ENCODE measurements at regions not wholly inside any gene's neighbourhood (a gene's known extent, or its start where the extent isn't known, plus 50 kb on each side); places are given as distances from the start of the nearest gene placed in this dataset.

DNA sequence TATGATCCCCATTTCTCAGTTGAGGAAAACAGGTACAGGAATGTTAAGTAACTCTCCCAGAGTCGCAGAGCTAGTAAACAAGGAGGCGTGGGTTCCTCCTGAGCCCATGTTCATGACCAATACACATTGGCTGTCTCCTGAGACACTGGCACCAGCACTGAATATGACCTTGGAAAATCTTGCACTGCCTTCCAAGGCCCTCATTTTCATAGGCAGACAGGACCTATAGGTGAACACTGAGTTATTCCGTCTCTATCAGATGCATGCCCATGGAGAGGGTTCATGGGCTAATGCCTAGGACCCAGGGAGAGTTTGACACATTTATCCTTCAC, 504.8 kb downstream of the RFC3 start:
- H3K36me3 Mint-ChIP-seq (ENCODE audit: insufficient read depth, unreplicated experiment), result no peaks in the 10 kb centered on the region
- no TSS peak for BruUV-seq (replicated peaks)
- Histone ChIP-seq H3K4me1 (no peaks in the 10 kb centered on the region), H3K27me3 (replicated peaks; ENCODE audit: control insufficient read depth, insufficient read depth, low read length) (no peaks in the 10 kb centered on the region; the same call in 1 of the 2 replicates), H3K9me3 (no peaks in the 10 kb centered on the region), H3K36me3 (ENCODE audit: control insufficient read depth, insufficient read depth, low read length) (no peaks in the 10 kb centered on the region), H3K4me3 (ENCODE audit: low read depth, low read length) (no peak overlapping the region)
- CTCF ChIA-PET, result no interaction called here
- H3K9me3 Mint-ChIP-seq (ENCODE audit: unreplicated experiment), result peaks cover 13% of the 10 kb centered on the region
- no peak overlapping the region for H3K27ac Mint-ChIP-seq (ENCODE audit: unreplicated experiment)
- TF ChIP-seq, protein P1, sequence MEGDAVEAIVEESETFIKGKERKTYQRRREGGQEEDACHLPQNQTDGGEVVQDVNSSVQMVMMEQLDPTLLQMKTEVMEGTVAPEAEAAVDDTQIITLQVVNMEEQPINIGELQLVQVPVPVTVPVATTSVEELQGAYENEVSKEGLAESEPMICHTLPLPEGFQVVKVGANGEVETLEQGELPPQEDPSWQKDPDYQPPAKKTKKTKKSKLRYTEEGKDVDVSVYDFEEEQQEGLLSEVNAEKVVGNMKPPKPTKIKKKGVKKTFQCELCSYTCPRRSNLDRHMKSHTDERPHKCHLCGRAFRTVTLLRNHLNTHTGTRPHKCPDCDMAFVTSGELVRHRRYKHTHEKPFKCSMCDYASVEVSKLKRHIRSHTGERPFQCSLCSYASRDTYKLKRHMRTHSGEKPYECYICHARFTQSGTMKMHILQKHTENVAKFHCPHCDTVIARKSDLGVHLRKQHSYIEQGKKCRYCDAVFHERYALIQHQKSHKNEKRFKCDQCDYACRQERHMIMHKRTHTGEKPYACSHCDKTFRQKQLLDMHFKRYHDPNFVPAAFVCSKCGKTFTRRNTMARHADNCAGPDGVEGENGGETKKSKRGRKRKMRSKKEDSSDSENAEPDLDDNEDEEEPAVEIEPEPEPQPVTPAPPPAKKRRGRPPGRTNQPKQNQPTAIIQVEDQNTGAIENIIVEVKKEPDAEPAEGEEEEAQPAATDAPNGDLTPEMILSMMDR (IDR thresholded peaks at IDR 0.05; ENCODE audit: insufficient read depth in 1 of 2, low read depth in 1 of 2, low read length in 1 of 2, severe bottlenecking in 1 of 2, unreplicated experiment in 1 of 2), result no peak
- H3K4me3 Mint-ChIP-seq (ENCODE audit: unreplicated experiment), result no peak overlapping the region
- peaks cover 4% of the 10 kb centered on the region for H3K27me3 Mint-ChIP-seq (ENCODE audit: insufficient read depth, unreplicated experiment)
- POLR2A ChIA-PET, result no interaction called here
- DNase-seq, result no peak
- no peaks in the 10 kb centered on the region for H3K4me1 Mint-ChIP-seq (ENCODE audit: low read depth, unreplicated experiment)
- intact Hi-C loops (cut with micrococcal nuclease; ENCODE audit: unreplicated experiment), result no loop called here

DNA sequence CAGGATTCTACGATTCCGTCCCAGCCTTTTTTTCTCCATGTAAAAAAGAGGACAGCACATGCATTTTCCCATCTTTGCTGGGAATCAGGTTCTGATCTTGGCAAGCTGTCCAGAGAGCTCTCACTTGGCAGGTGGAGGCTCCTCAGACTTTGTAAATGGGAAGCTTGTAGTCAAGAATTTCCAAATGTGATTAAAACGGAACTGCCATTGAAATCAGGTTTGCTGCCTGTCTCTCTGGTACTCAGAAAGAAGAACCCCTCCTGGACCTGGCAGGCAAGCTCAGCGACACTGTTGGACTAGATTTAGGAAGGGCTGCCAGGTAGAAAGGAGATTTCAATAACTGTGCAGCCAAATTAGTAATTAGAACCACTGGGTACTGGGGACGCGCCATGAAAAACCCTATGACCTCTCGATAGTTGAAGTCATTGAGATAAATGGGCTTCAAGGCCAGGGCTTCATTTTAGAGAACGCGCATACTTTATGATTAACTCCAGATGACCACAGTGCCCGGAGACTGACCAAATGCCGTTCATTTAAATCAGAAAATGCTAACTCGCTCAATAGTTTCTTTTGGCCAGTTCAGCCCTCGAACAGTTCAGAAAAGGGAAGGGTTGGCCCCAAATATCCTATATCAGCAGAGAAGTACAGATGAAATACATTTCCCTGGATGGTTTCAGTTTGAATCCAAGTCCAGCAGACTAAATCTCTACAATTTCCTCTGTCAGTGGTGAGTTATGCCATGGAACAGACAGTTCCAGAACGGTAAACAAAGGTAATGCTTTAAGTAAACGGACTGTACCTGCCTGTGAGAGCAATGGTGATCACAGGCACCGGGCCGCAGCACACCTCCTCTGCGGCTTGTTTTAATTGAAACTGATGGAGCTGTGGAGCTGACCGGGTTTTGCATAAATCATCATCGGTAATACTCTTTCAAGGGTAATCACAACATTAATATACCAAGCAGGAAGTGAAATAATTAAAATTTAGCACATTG, 517.4 kb downstream of the RFC3 start:
- DNase-seq, result no peak
- Mint-ChIP-seq H3K27ac (ENCODE audit: unreplicated experiment) (no peak overlapping the region), H3K27me3 (ENCODE audit: insufficient read depth, unreplicated experiment) (no peaks in the 10 kb centered on the region), H3K4me3 (ENCODE audit: unreplicated experiment) (no peak overlapping the region), H3K4me1 (ENCODE audit: low read depth, unreplicated experiment) (peaks cover 7% of the 10 kb centered on the region), H3K36me3 (ENCODE audit: insufficient read depth, unreplicated experiment) (no peaks in the 10 kb centered on the region), H3K9me3 (ENCODE audit: unreplicated experiment) (no peaks in the 10 kb centered on the region)
- intact Hi-C loops (cut with micrococcal nuclease; ENCODE audit: unreplicated experiment), result no loop called here
- CTCF ChIA-PET, result no interaction called here
- Histone ChIP-seq H3K9me3 (no peaks in the 10 kb centered on the region), H3K4me1 (no peaks in the 10 kb centered on the region), H3K4me3 (ENCODE audit: low read depth, low read length) (no peak overlapping the region), H3K36me3 (ENCODE audit: control insufficient read depth, insufficient read depth, low read length) (no peaks in the 10 kb centered on the region), H3K27me3 (replicated peaks; ENCODE audit: control insufficient read depth, insufficient read depth, low read length) (no peaks in the 10 kb centered on the region)
- POLR2A ChIA-PET, result no interaction called here
- no TSS peak for BruUV-seq (replicated peaks)
- TF ChIP-seq, protein P1 (IDR thresholded peaks at IDR 0.05; ENCODE audit: insufficient read depth in 1 of 2, low read depth in 1 of 2, low read length in 1 of 2, severe bottlenecking in 1 of 2, unreplicated experiment in 1 of 2), result no peak

DNA sequence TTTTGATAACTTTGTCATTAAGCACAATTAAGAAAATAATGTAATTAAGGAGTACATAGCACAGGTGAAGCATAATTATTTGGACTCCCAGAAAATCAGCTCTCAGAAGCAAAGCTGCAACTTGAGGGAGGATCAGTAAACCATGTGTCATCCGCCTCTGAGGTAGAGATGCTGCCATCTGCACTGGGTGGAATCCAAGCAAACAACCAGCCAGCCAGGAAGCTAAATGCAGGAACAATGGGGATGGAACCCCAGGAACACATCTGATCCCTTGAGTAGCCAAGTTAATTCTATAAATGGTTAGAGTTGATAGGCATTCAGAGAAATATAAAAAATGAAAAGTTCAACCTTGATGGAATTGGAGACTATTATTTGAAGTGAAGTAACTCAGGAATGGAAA, 520.2 kb downstream of the RFC3 start:
- H3K9me3 Mint-ChIP-seq (ENCODE audit: unreplicated experiment), result no peaks in the 10 kb centered on the region
- H3K9me3 ChIP-seq, result no peaks in the 10 kb centered on the region
- no peaks in the 10 kb centered on the region for H3K4me1 Mint-ChIP-seq (ENCODE audit: low read depth, unreplicated experiment)
- H3K27me3 ChIP-seq (replicated peaks; ENCODE audit: control insufficient read depth, insufficient read depth, low read length), result no peaks in the 10 kb centered on the region
- no peak for DNase-seq
- H3K36me3 ChIP-seq (ENCODE audit: control insufficient read depth, insufficient read depth, low read length), result no peaks in the 10 kb centered on the region
- H3K4me3 Mint-ChIP-seq (ENCODE audit: unreplicated experiment), result no peak overlapping the region
- no peak overlapping the region for H3K27ac Mint-ChIP-seq (ENCODE audit: unreplicated experiment)
- intact Hi-C loops (cut with micrococcal nuclease; ENCODE audit: unreplicated experiment), result no loop called here
- H3K4me1 ChIP-seq, result no peaks in the 10 kb centered on the region
- CTCF ChIA-PET, result no interaction called here
- H3K4me3 ChIP-seq (ENCODE audit: low read depth, low read length), result no peak overlapping the region
- H3K27me3 Mint-ChIP-seq (ENCODE audit: insufficient read depth, unreplicated experiment), result no peaks in the 10 kb centered on the region
- TF ChIP-seq, protein P1 (IDR thresholded peaks at IDR 0.05; ENCODE audit: insufficient read depth in 1 of 2, low read depth in 1 of 2, low read length in 1 of 2, severe bottlenecking in 1 of 2, unreplicated experiment in 1 of 2), result no peak
- POLR2A ChIA-PET, result no interaction called here
- no peaks in the 10 kb centered on the region for H3K36me3 Mint-ChIP-seq (ENCODE audit: insufficient read depth, unreplicated experiment)
- no TSS peak for BruUV-seq (replicated peaks)

Measured in Caco-2 (cell line).